SK-N-SH (cell line): ENCODE measurements at regions not wholly inside any gene's neighbourhood (a gene's known extent, or its start where the extent isn't known, plus 50 kb on each side); places are given as distances from the start of the nearest gene placed in this dataset.

Source experiments
- CTCF ChIA-PET: fragments of 300-600, 350-600 bp; formaldehyde crosslinking; extraction: SDS; loops from one replicate; lab custom pipeline; 2021; lab: Yijun Ruan, JAX
- POLR2A ChIA-PET: fragments of 350-600 bp; sonication (Branson Sonifier 250); formaldehyde crosslinking; extraction: SDS; loops from one replicate; lab custom pipeline; 2020; ENCODE audit warnings: antibody characterized with exemption, inconsistent platforms; lab: Yijun Ruan, JAX
- DNase-seq: peaks from one replicate; pipeline ENCODE4 v3.0.0; 2012
- H2AFZ ChIP-seq: fragments of 200-600 bp; sonication (generic); 2 replicates; pipeline ENCODE4 v1.8.1; 2016; ENCODE audit warnings: antibody characterized with exemption, mild to moderate bottlenecking, low read depth
- H3F3A ChIP-seq: fragments of 200-600 bp; sonication (generic); replicated peaks from 2 replicates; pipeline ENCODE3; 2016; ENCODE audit warnings: antibody characterized with exemption, mild to moderate bottlenecking; ENCODE audit not compliant: insufficient read depth
- H3K27ac ChIP-seq, 2 experiments: fragments of 200-500 bp in 1 of 2; fragments of 200-600 bp in 1 of 2; sonication (Bioruptor generic) in 1 of 2; sonication (generic), shearing (Covaris generic) in 1 of 2; 2 replicates each; pipeline versions ENCODE4 v1.5.1 to v1.6.1; 2014 to 2016; ENCODE audit warnings: low read depth in 2 of 2, inconsistent platforms in 1 of 2, low read length in 1 of 2, mild to moderate bottlenecking in 1 of 2, mixed read lengths in 1 of 2
- H3K27me3 ChIP-seq: fragments of 200-600 bp; sonication (generic), shearing (Covaris generic); 2 replicates; pipeline ENCODE4 v1.6.1; 2016; ENCODE audit warnings: mixed run types; ENCODE audit not compliant: insufficient read depth
- H3K36me3 ChIP-seq, 2 experiments: fragments of 200-500 bp in 1 of 2; fragments of 200-600 bp in 1 of 2; sonication (Bioruptor generic) in 1 of 2; sonication (generic) in 1 of 2; replicated peaks in 1 of 2; 2 replicates each; pipeline versions ENCODE3 to v1.5.1; 2014 to 2016; ENCODE audit warnings: low read length in 1 of 2, mild to moderate bottlenecking in 1 of 2; ENCODE audit not compliant: insufficient read depth in 2 of 2, control insufficient read depth in 1 of 2
- H3K4me1 ChIP-seq, 2 experiments: fragments of 200-500 bp in 1 of 2; fragments of 200-600 bp in 1 of 2; sonication (Bioruptor generic) in 1 of 2; sonication (generic), shearing (Covaris generic) in 1 of 2; 2 replicates each; pipeline versions ENCODE4 v1.5.1 to v1.6.1; 2014 to 2016; ENCODE audit warnings: low read depth in 1 of 2, low read length in 1 of 2, mixed run types in 1 of 2; ENCODE audit not compliant: insufficient read depth in 2 of 2, control insufficient read depth in 1 of 2
- H3K4me2 ChIP-seq: fragments of 200-600 bp; sonication (generic), shearing (Covaris generic); 2 replicates; pipeline ENCODE4 v1.6.1; 2017; ENCODE audit warnings: mixed run types
- H3K4me3 ChIP-seq, 2 experiments: fragments of 200-500 bp in 1 of 2; fragments of 200-600 bp in 1 of 2; sonication (Bioruptor generic) in 1 of 2; sonication (generic), shearing (Covaris generic) in 1 of 2; 2 replicates each; pipeline versions ENCODE4 v1.5.1 to v1.8.1; 2014 to 2016; ENCODE audit warnings: low read depth in 2 of 2, inconsistent platforms in 1 of 2, low read length in 1 of 2, mild to moderate bottlenecking in 1 of 2, mixed read lengths in 1 of 2, moderate library complexity in 1 of 2
- H3K79me2 ChIP-seq: fragments of 200-600 bp; sonication (generic); 2 replicates; pipeline ENCODE4 v1.8.1; 2017; ENCODE audit warnings: mild to moderate bottlenecking; ENCODE audit not compliant: insufficient read depth
- H3K9ac ChIP-seq: fragments of 200-600 bp; sonication (generic); 2 replicates; pipeline ENCODE4 v1.6.1; 2017; ENCODE audit warnings: mixed run types
- H3K9me2 ChIP-seq: fragments of 200-600 bp; sonication (generic); 2 replicates; pipeline ENCODE4 v1.6.1; 2017; ENCODE audit warnings: mixed run types
- H3K9me3 ChIP-seq: fragments of 200-600 bp; sonication (generic); 2 replicates; pipeline ENCODE4 v1.6.1; 2017; ENCODE audit warnings: mixed run types, mild to moderate bottlenecking, moderate library complexity
- H4K20me1 ChIP-seq: fragments of 200-600 bp; sonication (generic); 2 replicates; pipeline ENCODE4 v1.6.1; 2017; ENCODE audit warnings: mild to moderate bottlenecking, mixed run types; ENCODE audit not compliant: insufficient read depth
- CHD2 ChIP-seq: fragments of 150-350 bp; IDR thresholded peaks from 2 replicates; pipeline ENCODE4 v1.6.1; 2018; ENCODE audit warnings: low read length; ENCODE audit not compliant: partially characterized antibody
- ELF1 ChIP-seq: IDR thresholded peaks from 2 replicates; pipeline ENCODE4 v1.4.0; 2012
- EP300 ChIP-seq, 2 experiments: IDR thresholded peaks; 2 replicates each; pipeline versions ENCODE4 v1.4.0 to v1.6.1; 2012; ENCODE audit warnings: borderline replicate concordance in 1 of 2, low read depth in 1 of 2, low read length in 1 of 2
- EZH2phosphoT487 ChIP-seq: fragments of 200-600 bp; sonication (generic); IDR thresholded peaks from 2 replicates; pipeline ENCODE4 v1.6.1; 2017; ENCODE audit warnings: low read depth, mixed run types, mild to moderate bottlenecking, antibody characterized with exemption, moderate library complexity, borderline replicate concordance
- FOXJ3 ChIP-seq: sonication (generic); formaldehyde crosslinking; IDR thresholded peaks from 2 replicates; pipeline ENCODE4 v1.5.1; 2020; ENCODE audit warnings: mild to moderate bottlenecking, missing genetic modification reagents
- FOXM1 ChIP-seq: IDR thresholded peaks from 2 replicates; pipeline ENCODE4 v1.4.0; 2012; ENCODE audit warnings: low read depth, mild to moderate bottlenecking
- GABPA ChIP-seq: IDR thresholded peaks from 2 replicates; pipeline ENCODE4 v1.4.0; 2012; ENCODE audit warnings: low read depth, mild to moderate bottlenecking
- GATA2 ChIP-seq: sonication (generic); formaldehyde crosslinking; IDR thresholded peaks from 2 replicates; pipeline ENCODE4 v1.5.0; 2020; ENCODE audit warnings: mild to moderate bottlenecking, missing genetic modification reagents
- IRF3 ChIP-seq: fragments of 150-350 bp; IDR thresholded peaks from 2 replicates; pipeline ENCODE4 v1.6.1; 2016; ENCODE audit warnings: mild to moderate bottlenecking, low read depth, low read length
- MAX ChIP-seq: IDR thresholded peaks from 2 replicates; pipeline ENCODE4 v1.4.0; 2012; ENCODE audit warnings: low read depth
- MEF2A ChIP-seq: IDR thresholded peaks from 2 replicates; pipeline ENCODE4 v1.4.0; 2012; ENCODE audit warnings: low read depth, borderline replicate concordance
- MXI1 ChIP-seq: IDR thresholded peaks from 2 replicates; pipeline ENCODE4 v1.6.1; 2012; ENCODE audit warnings: mild to moderate bottlenecking, low read depth, low read length, improper control_type of control experiment
- NFIC ChIP-seq: IDR thresholded peaks from 2 replicates; pipeline ENCODE4 v1.4.0; 2012; ENCODE audit warnings: borderline replicate concordance
- POLR2AphosphoS5 ChIP-seq: IDR thresholded peaks from 2 replicates; pipeline ENCODE4 v1.6.1; 2012; ENCODE audit warnings: low read depth, low read length
- RCOR1 ChIP-seq: fragments of 150-350 bp; IDR thresholded peaks from 2 replicates; pipeline ENCODE4 v1.6.1; 2017; ENCODE audit warnings: antibody characterized with exemption, low read length
- RXRA ChIP-seq: IDR thresholded peaks from 2 replicates; pipeline ENCODE4 v1.4.0; 2012; ENCODE audit warnings: low read depth, mild to moderate bottlenecking, borderline replicate concordance
- SMC3 ChIP-seq: IDR thresholded peaks from 2 replicates; pipeline ENCODE4 v1.6.1; 2012; ENCODE audit warnings: low read depth, low read length, improper control_type of control experiment
- TAF1 ChIP-seq: IDR thresholded peaks from 2 replicates; pipeline ENCODE4 v1.6.1; 2012; ENCODE audit warnings: low read depth, mild to moderate bottlenecking, low read length, moderate library complexity, borderline replicate concordance
- TCF12 ChIP-seq: IDR thresholded peaks from 2 replicates; pipeline ENCODE4 v1.4.0; 2012
- ZBTB33 ChIP-seq: IDR thresholded peaks from 2 replicates; pipeline ENCODE4 v1.4.0; 2012; ENCODE audit warnings: low read depth, borderline replicate concordance
- WGBS: methylation state at CpG from one replicate; pipeline ENCODE4 v1.1.6; 2017; ENCODE audit warnings: low lambda C conversion rate; 5-methylcytosine and 5-hydroxymethylcytosine counted together

- Histone ChIP-seq H2AFZ (no peak overlapping the region), H3K36me3 (peaks cover 0 to 3% of the 10 kb centered on the region in 2 experiments), H3K9me2 (no peaks in the 10 kb centered on the region), H3K4me1 (no peaks in the 10 kb centered on the region), H3K79me2 (no peaks in the 10 kb centered on the region), H3K9ac (no peak overlapping the region), H3K9me3 (peaks cover 9% of the 10 kb centered on the region), H3F3A (peaks cover 3% of the 10 kb centered on the region), H3K27ac (no peak overlapping the region), H3K4me2 (no peak overlapping the region), H4K20me1 (no peaks in the 10 kb centered on the region), H3K27me3 (no peaks in the 10 kb centered on the region), H3K4me3 (no peak overlapping the region)
- POLR2A ChIA-PET, result no interaction called here
- WGBS, result 64% methylated on average over 3 of the region's 3 CpGs
- DNase-seq, result no peak
- TF ChIP-seq EZH2phosphoT487 (no peak), ELF1 (no peak), ZBTB33 (no peak), SMC3 (no peak), MXI1 (no peak), RXRA (no peak), TAF1 (no peak), MAX (no peak), GABPA (no peak), FOXJ3 (CRISPR knock-in tag) (no peak), GATA2 (no peak), EP300 (IDR thresholded peaks at IDR 0.05; ENCODE audit: borderline replicate concordance in 1 of 2, low read depth in 1 of 2, low read length in 1 of 2) (no peak), RCOR1 (no peak), NFIC (no peak), MEF2A (no peak), TCF12 (no peak), FOXM1 (no peak), IRF3 (no peak), CHD2 (no peak), POLR2AphosphoS5 (no peak)
- CTCF ChIA-PET, result no interaction called here
Measured at GRCh38 chr3:150041877-150042276, 71.2 kb upstream of the PFN2 start.
